Ishikawa (cell line): ENCODE measurements at regions not wholly inside any gene's neighbourhood (a gene's known extent, or its start where the extent isn't known, plus 50 kb on each side); places are given as distances from the start of the nearest gene placed in this dataset.

Experiments used
- CEBPB ChIP-seq: IDR thresholded peaks from 2 replicates; pipeline ENCODE4 v1.6.1; 2012
- CREB1 ChIP-seq: IDR thresholded peaks from 2 replicates; pipeline ENCODE4 v1.6.1; 2012; ENCODE audit warnings: low read depth
- EGR1 ChIP-seq: IDR thresholded peaks from 2 replicates; pipeline ENCODE4 v1.6.1; 2012
- EP300 ChIP-seq: IDR thresholded peaks from 2 replicates; pipeline ENCODE4 v1.6.1; 2012; ENCODE audit warnings: borderline replicate concordance
- FOXM1 ChIP-seq: IDR thresholded peaks from 2 replicates; pipeline ENCODE4 v1.6.1; 2012; ENCODE audit warnings: low read depth, borderline replicate concordance
- MAX ChIP-seq: IDR thresholded peaks from 2 replicates; pipeline ENCODE4 v1.6.1; 2012
- NFIC ChIP-seq: IDR thresholded peaks from 2 replicates; pipeline ENCODE4 v1.6.1; 2012
- RAD21 ChIP-seq: IDR thresholded peaks from 2 replicates; pipeline ENCODE4 v1.6.1; 2012; ENCODE audit warnings: low read depth
- REST ChIP-seq: IDR thresholded peaks from 2 replicates; pipeline ENCODE4 v1.6.1; 2012; ENCODE audit warnings: low read depth, mild to moderate bottlenecking
- TAF1 ChIP-seq: IDR thresholded peaks from 2 replicates; pipeline ENCODE4 v1.6.1; 2012; ENCODE audit warnings: low read depth, mild to moderate bottlenecking
- TCF12 ChIP-seq: IDR thresholded peaks from 2 replicates; pipeline ENCODE4 v1.6.1; 2012; ENCODE audit warnings: low read depth
- TEAD4 ChIP-seq: IDR thresholded peaks from 2 replicates; pipeline ENCODE4 v1.6.1; 2012
- USF1 ChIP-seq: IDR thresholded peaks from 2 replicates; pipeline ENCODE4 v1.6.1; 2012
- YY1 ChIP-seq: IDR thresholded peaks from 2 replicates; pipeline ENCODE4 v1.6.1; 2012; ENCODE audit warnings: low read depth
- ZBTB7A ChIP-seq: IDR thresholded peaks from 2 replicates; pipeline ENCODE4 v1.6.1; 2012; ENCODE audit warnings: low read depth

GRCh38 chrX:68923147-68923546 is 94.3 kb downstream of the EFNB1 start:
- TF ChIP-seq USF1, result no peak
- TF ChIP-seq NFIC, result no peak
- no peak for TF ChIP-seq FOXM1
- no peak for TF ChIP-seq REST
- TF ChIP-seq MAX, result no peak
- no peak for TF ChIP-seq CREB1
- TF ChIP-seq TAF1, result no peak

- TF ChIP-seq TCF12, result no peak
- TF ChIP-seq YY1, result no peak
- TF ChIP-seq FOXM1, result no peak
- no peak for TF ChIP-seq EGR1
- TF ChIP-seq NFIC, result no peak
- no peak for TF ChIP-seq RAD21
- TF ChIP-seq TEAD4, result no peak
- no peak for TF ChIP-seq CEBPB
- TF ChIP-seq USF1, result no peak
- no peak for TF ChIP-seq REST
- no peak for TF ChIP-seq EP300
- no peak for TF ChIP-seq ZBTB7A
- TF ChIP-seq TAF1, result no peak
- no peak for TF ChIP-seq CREB1
Measured at GRCh38 chrX:68922013-68922412, 93.2 kb downstream of the EFNB1 start.

GRCh38 chrX:68920561-68920960 is 91.7 kb downstream of the EFNB1 start:
- TF ChIP-seq TAF1 (no peak), USF1 (no peak), EP300 (no peak), YY1 (no peak), NFIC (no peak)

- no peak for TF ChIP-seq FOXM1
- no peak for TF ChIP-seq REST
- no peak for TF ChIP-seq RAD21
- TF ChIP-seq YY1, result no peak
- no peak for TF ChIP-seq USF1
- TF ChIP-seq ZBTB7A, result no peak
- TF ChIP-seq TEAD4, result no peak
- no peak for TF ChIP-seq TAF1
- no peak for TF ChIP-seq TCF12
- TF ChIP-seq NFIC, result no peak
- no peak for TF ChIP-seq EGR1
- TF ChIP-seq MAX, result no peak
- no peak for TF ChIP-seq CREB1
- no peak for TF ChIP-seq EP300
Measured at GRCh38 chrX:68919707-68920106, 90.9 kb downstream of the EFNB1 start.
